ENCODE measurements at regions not wholly inside any gene's neighbourhood (a gene's known extent, or its start where the extent isn't known, plus 50 kb on each side); places are given as distances from the start of the nearest gene placed in this dataset.
"Not testable (repeated sequence)": the region's sequence is repeated elsewhere in the genome, so short reads cannot be mapped to it uniquely, and the experiment has no call there.

DNA sequence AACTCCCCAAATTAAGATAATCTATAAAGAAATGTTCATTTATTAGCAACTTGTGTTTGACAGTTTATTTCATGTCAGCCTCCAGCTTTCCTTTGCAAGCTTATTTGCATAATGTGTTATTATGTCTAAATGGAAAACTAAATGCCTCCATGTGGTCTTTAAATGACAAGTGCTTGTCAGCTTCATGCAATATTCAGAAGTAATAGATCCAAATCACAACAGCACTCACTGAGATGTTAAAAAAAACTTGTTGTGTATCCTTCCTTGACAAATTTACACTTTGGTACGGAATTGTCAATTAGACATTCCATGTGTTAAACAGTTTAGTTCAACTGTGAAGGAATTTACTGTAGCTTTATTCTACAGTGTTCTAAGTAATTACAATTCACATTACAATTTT is 124.4 kb upstream of the PTBP2 start:
- no peak for DNase-seq (ENCODE audit: low spot score)

DNA sequence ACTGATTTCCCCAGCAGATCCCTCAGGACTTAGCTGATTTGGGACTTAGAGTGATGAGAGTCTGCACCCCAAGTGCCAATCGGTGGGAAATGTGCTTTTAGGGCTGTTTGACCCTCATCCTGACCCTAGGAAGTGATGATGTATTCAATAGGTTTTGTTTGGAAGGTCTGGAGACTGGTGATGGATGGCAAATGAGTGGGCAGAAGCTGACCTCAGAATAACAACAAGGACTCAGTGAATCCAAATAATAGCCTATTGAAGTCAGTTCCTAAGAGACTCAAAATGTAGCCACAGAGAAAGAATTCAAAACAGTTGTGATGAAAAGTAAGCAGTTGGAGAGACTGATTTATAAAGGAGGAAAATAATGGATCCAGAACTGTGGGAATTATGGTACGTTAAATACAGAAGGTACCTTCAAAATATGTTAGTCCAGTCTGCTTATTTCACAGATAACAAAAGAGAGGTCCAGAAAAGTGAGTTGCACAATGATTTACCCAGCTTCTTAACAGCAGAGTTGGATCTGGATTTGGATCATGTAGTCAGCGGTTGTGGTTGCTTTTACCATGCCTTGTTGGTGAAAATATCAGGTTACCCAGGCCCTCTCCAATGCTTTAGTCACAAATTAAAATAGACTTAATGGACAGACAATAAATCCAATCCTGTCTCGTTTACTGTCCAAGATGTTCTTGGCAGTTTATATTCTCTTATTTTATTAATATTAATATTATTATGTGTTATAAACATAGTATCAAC is 123.0 kb upstream of the PTBP2 start:
- no peak for DNase-seq (ENCODE audit: low spot score)

DNA sequence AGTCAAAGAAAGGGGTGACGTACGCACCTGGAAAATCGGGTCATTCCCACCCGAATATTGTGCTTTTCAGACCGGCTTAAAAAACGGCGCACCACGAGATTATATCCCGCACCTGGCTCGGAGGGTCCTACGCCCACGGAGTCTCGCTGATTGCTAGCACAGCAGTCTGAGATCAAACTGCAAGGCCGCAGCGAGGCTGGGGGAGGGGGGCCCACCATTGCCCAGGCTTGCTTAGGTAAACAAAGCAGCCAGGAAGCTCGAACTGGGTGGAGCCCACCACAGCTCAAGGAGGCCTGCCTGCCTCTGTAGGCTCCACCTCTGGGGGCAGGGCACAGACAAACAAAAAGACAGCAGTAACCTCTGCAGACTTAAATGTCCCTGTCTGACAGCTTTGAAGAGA is 117.0 kb upstream of the PTBP2 start:
- DNase-seq (ENCODE audit: low spot score) = not testable (repeated sequence)

DNA sequence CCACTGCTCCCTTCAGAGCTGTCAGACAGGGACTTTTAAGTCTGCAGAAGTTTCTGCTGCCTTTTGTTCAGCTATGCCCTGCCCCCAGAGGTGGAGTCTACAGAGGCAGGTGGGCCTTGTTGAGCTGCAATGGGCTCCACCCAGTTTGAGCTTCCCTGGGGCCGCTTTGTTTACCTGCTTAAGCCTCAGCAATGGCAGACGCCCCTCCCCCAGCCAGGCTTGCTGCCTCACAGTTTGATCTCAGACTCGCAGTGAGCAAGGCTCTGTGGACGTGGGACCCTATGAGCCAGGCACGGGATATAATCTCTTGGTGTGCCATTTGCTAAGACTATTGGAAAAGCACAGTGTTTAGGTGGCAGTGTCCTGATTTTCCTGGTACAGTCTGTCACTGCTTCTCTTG is 104.2 kb upstream of the PTBP2 start:
- DNase-seq (ENCODE audit: low spot score) = not testable (repeated sequence)

DNA sequence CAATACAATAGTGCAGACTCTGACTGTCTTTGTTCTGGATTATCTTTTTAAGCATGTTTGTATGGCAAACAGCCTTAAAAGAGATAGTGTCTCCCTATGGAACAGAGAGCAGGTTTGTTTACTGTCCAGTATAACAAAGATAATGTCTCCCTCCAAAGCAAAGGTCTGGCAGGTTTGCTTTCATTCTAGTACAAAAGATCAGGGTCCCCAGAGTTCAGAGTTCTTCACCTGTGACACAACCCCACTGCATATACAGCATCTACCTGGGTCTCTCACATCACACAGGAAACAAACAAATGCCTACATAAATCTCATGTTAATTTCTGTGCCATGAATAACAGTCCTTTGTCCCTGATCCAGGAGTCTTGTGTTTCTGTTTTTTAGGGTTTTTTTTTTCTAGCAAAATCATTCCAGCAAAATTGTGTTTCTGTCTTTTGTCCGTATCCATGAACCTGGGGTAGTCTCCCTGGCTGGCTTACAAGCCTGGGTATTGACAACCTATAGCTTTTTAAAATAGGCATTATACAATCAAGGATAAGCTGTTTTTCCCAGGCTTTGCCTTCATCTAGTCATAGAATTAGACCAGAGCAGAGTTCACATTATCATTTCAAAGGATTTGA is 89.4 kb upstream of the PTBP2 start:
- no peak for DNase-seq (ENCODE audit: low spot score)

DNA sequence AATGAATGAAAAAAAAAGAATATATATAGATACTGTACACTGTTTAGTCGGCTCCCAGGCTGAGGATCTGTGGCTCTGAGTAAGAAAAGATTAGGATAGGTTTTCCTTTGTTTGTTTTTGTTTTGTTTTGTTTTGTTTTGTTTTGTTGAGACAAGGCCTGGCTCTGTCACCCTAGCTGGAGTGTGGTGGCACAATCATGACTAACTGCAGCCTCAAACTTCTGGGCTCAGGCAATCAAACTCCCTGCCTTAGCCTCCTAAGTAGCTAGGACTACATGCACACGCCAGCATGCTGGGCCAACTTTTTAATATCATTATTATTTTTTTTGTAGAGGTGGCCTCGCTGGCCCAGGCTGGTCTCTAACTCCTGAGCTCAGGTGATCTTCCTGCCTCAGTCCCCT is 87.9 kb upstream of the PTBP2 start:
- DNase-seq (ENCODE audit: low spot score) = no peak

DNA sequence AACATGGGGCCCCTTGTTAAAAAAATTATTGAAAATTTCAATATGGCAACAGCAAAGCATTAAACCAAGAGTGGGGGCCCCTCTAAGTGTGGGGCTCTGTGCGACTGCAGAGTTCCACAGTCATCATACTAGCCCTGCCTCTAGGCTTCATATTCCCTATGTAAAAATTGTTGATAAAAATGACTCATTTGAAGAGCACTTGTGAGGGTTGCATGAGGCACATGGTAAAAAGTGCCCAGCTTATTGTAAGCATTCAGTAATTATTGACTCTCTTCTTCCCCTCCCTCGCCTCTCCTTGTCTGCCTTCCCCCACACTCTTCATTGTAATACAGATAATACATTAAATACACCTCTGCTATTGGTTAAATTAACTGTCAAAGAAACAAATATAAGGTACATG is 86.7 kb upstream of the PTBP2 start:
- no peak for DNase-seq (ENCODE audit: low spot score)

DNA sequence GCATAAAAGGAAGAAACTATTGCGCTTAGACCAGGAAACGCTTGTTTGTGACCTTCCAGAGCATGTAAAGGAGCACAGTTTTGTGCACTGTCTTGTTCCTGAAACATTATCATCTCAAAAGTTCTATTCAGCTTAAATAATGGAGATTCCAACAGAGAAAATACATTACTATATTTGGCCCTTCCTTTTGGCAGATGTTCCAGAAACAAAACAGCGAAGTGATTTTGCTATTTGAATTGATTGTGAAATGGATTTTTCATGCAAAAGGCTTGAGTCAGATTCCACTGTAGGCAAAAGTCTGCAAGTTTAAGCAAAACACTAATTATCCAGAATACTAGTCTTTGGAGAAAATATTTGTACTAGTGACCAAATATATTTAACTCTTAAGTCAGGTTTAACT is 80.3 kb upstream of the PTBP2 start:
- no peak for DNase-seq (ENCODE audit: low spot score)

DNA sequence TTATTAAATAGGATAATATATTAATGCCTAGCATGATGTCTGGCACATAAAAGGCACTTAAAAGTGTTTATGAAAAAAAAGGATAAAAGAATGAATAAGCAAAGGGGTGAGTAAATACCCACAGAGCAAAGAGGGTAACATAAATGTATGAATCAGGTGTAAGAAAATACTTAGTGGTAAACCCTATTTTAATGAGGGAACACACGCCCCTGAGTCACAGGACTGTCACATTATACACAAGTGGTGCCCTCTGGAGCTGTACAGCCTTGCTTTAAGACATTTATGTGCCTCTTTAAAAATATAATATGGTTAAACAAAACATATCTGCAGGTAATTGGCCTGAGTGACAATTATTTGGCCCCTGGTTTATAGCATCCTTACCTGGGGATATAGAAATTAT is 78.1 kb upstream of the PTBP2 start:
- DNase-seq (ENCODE audit: low spot score) = no peak

DNA sequence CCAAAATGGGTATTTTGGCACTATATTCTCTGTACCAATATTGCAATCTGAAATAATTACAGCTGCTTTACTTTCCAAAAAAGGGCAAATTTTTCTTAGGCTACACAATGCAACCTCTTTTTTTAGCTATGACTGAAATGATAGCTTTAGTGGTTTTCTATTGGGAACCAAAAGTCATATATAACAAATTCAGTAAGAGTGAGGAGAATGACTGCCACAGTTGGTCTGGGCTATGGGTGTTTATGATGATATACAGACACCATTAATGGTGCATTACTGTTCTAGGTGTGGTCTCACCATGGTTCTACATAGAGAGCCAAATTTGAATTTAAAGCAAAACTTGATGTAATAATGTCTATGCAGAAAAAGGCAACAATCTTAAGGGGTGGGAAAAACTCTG is 72.3 kb upstream of the PTBP2 start:
- DNase-seq (ENCODE audit: low spot score) = no peak

DNA sequence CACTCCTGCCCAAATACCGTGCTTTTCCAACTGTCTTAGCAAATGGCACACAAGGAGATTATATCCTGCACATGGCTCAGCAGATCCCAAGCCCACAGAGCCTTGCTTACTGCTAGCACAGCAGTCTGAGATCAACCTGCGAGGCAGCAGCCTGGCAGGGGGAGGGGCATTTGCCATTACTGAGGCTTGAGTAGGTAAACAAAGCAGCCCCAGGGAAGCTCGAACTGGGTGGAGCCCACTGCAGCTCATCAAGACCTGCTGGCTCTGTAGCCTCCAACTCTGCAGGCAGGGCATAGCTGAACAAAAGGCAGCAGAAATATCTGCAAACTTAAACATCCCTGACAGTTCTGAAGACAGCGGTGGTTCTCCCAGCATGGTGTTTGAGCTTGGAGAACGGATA is 70.1 kb upstream of the PTBP2 start:
- DNase-seq (ENCODE audit: low spot score) = no peak

DNA sequence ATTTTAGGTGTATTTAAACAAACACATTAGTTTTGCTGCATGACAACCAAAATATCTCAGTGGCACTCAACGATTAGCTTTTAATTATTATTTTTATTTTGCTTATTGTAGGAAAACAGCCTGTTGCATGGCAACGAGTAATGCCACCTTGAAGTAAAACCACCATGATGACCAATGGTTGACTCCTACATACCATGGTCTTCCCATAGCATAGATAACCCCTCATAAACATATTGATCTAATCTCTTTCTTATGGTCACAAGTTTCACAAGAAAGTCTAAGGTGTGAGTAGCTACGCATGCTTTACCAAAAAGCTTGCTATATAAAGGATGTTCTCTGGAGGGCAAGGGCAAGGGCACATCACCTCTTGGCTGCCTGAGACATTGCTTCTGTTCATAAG is 61.5 kb upstream of the PTBP2 start:
- no peak for DNase-seq (ENCODE audit: low spot score)

DNA sequence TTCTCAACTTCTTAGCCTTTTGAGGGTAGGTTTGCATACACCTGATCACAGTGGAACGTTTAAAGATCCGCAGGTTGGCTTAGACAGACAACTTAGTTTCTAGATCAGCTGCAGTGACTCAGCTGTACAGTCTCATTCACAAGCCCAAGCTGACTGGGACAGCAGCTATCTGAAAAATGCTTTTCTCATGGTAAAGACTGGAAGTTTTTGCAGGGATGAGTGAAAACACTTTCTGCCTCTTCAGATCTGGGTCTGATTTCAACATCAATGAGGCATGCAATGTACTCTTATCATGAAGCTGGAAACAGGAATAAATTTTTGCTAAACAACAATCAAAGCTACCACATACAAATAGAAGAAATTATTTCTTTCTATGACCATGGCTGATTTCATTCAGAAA is 61.1 kb upstream of the PTBP2 start:
- DNase-seq (ENCODE audit: low spot score) = no peak

Measured in LoVo (cell line).